ENCODE measurements at regions not wholly inside any gene's neighbourhood (a gene's known extent, or its start where the extent isn't known, plus 50 kb on each side); places are given as distances from the start of the nearest gene placed in this dataset.

DNA sequence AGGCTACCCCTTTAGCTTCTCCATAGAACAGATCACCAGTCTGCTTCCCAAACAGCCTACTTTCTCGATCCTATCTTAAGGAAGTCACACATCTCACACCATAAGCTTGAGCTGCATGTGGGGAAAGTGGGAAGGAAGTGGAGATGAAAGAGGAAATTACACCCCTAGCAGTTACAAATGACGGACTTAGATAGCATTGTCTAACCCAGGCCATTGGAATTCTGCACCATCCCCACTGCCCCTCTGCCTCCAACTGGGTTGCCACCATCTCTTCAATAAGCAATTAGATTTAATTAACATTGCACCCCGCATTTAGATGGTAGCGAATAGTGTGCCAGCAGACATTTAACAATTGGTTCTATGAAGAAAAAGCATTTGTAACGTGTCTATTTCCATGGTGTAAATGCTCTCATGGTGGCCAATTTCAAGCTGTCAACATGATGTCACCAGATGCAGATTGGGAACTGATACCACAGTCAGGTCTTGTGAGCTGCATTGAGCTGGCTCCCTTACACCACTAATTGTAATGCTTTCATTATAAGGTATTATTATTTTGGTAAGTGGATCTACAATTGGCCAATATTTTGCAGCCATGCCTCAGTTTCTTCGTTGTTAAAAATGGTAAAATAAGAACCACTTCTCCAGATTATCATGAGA, 124.7 kb downstream of the CD24 start:
- Histone ChIP-seq H3K4me3 (ENCODE audit: insufficient read depth in 1 of 2, low read depth in 1 of 2, low read length in 2 of 2) (no peak overlapping the region), H3K18ac (ENCODE audit: low read depth in 1 of 2, low read length in 2 of 2) (no peak overlapping the region), H3K9ac (ENCODE audit: low read length) (no peak overlapping the region), H2AK5ac (ENCODE audit: low read length, severe bottlenecking) (no peak overlapping the region), H2AFZ (ENCODE audit: low read depth, low read length) (no peak overlapping the region), H3K4ac (ENCODE audit: low read depth in 1 of 2, low read length in 2 of 2) (no peak overlapping the region), H3K4me1 (ENCODE audit: control insufficient read depth, insufficient read depth, low read depth, low read length) (no peaks in the 10 kb centered on the region), H3K79me1 (replicated peaks; ENCODE audit: low read length, poor library complexity, severe bottlenecking) (no peaks in the 10 kb centered on the region), H3K27ac (ENCODE audit: low read length, poor library complexity, severe bottlenecking) (no peak overlapping the region), H2BK15ac (ENCODE audit: low read depth, poor library complexity, severe bottlenecking) (no peak overlapping the region), H3K4me2 (ENCODE audit: low read length, poor library complexity, severe bottlenecking) (no peak overlapping the region), H2BK120ac (ENCODE audit: low read depth, low read length) (no peak overlapping the region), H2BK12ac (ENCODE audit: low read length in 2 of 2) (no peak overlapping the region), H2BK5ac (ENCODE audit: low read depth, low read length, poor library complexity, severe bottlenecking) (no peak overlapping the region), H3K36me3 (ENCODE audit: control insufficient read depth in 1 of 2, insufficient read depth in 2 of 2, low read depth in 1 of 2, low read length in 2 of 2) (no peaks in the 10 kb centered on the region), H3K9me3 (ENCODE audit: control insufficient read depth, low read length) (peaks cover 10% of the 10 kb centered on the region), H4K8ac (ENCODE audit: low read length) (no peak overlapping the region), H3K23ac (ENCODE audit: low read length in 2 of 2) (no peak overlapping the region), H3K14ac (ENCODE audit: low read length in 2 of 2) (no peak overlapping the region), H3K27me3 (ENCODE audit: control insufficient read depth in 1 of 2, insufficient read depth in 1 of 2, low read length in 2 of 2) (peaks cover 6 to 17% of the 10 kb centered on the region in 2 experiments), H4K91ac (ENCODE audit: low read length) (no peak overlapping the region)
- 78% methylated on average over 5 of the region's 6 CpGs for WGBS
- DNase-seq: no peak

DNA sequence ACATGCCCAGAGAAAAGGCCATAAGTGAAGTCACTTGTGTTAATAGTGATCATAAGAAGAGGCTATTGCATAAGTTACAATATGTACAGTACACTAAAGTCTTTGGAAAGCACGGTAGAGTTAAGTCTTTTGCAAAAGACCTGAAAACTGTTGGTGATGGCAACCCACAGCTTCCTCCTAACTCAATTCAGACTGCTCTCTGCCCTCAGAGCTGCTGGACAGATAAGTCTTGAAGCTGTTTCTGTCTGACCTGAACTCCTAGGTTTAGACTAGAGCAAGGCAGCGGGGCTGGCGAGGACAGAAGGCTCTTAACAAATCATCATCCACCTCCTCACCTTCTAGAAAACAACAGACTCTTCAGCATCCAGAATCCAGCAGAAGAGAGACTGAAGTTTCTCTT, 125.4 kb downstream of the CD24 start:
- no peak for DNase-seq
- Histone ChIP-seq H3K23ac (ENCODE audit: low read length in 2 of 2) (no peak overlapping the region), H3K27ac (ENCODE audit: low read length, poor library complexity, severe bottlenecking) (no peak overlapping the region), H3K4ac (ENCODE audit: low read depth in 1 of 2, low read length in 2 of 2) (no peak overlapping the region), H2BK120ac (ENCODE audit: low read depth, low read length) (no peak overlapping the region), H3K9me3 (ENCODE audit: control insufficient read depth, low read length) (peaks cover 10% of the 10 kb centered on the region), H2BK5ac (ENCODE audit: low read depth, low read length, poor library complexity, severe bottlenecking) (no peak overlapping the region), H3K36me3 (ENCODE audit: control insufficient read depth in 1 of 2, insufficient read depth in 2 of 2, low read depth in 1 of 2, low read length in 2 of 2) (no peaks in the 10 kb centered on the region), H2AFZ (ENCODE audit: low read depth, low read length) (no peak overlapping the region), H3K4me3 (ENCODE audit: insufficient read depth in 1 of 2, low read depth in 1 of 2, low read length in 2 of 2) (no peak overlapping the region), H4K8ac (ENCODE audit: low read length) (no peak overlapping the region), H3K4me2 (ENCODE audit: low read length, poor library complexity, severe bottlenecking) (no peak overlapping the region), H3K14ac (ENCODE audit: low read length in 2 of 2) (no peak overlapping the region), H2BK12ac (ENCODE audit: low read length in 2 of 2) (no peak overlapping the region), H3K18ac (ENCODE audit: low read depth in 1 of 2, low read length in 2 of 2) (no peak overlapping the region), H3K4me1 (ENCODE audit: control insufficient read depth, insufficient read depth, low read depth, low read length) (no peaks in the 10 kb centered on the region), H2AK5ac (ENCODE audit: low read length, severe bottlenecking) (no peak overlapping the region), H3K27me3 (ENCODE audit: control insufficient read depth in 1 of 2, insufficient read depth in 1 of 2, low read length in 2 of 2) (peaks cover 0 to 17% of the 10 kb centered on the region in 2 experiments), H2BK15ac (ENCODE audit: low read depth, poor library complexity, severe bottlenecking) (no peak overlapping the region), H3K79me1 (replicated peaks; ENCODE audit: low read length, poor library complexity, severe bottlenecking) (no peaks in the 10 kb centered on the region), H4K91ac (ENCODE audit: low read length) (no peak overlapping the region), H3K9ac (ENCODE audit: low read length) (no peak overlapping the region)
- WGBS: 75% methylated on average over 1 of the region's 3 CpGs

DNA sequence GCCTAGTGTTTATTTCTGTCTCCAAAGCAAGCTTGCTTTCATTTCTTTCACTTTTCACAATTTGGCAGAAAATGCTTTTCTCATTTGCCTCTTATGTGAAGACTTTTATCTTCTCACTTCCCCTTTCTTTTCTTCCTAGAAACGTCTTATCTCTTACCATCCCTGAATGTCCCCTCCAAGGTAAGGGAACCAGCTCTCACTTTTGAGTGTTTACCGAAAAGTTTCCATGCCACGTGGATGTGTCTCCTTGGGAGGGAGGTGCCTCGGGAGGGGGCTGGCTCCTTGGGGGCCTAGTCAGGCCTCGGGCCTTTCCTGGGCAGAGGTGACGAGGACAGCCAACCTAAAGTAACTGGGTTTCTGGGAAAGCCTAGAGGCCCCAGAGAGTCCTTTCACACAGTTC, 127.4 kb downstream of the CD24 start:
- Histone ChIP-seq H3K9me3 (ENCODE audit: control insufficient read depth, low read length) (peaks cover 3% of the 10 kb centered on the region), H3K27ac (ENCODE audit: low read length, poor library complexity, severe bottlenecking) (no peak overlapping the region), H3K79me1 (replicated peaks; ENCODE audit: low read length, poor library complexity, severe bottlenecking) (no peaks in the 10 kb centered on the region), H3K4me2 (ENCODE audit: low read length, poor library complexity, severe bottlenecking) (no peak overlapping the region), H4K91ac (ENCODE audit: low read length) (no peak overlapping the region), H4K8ac (ENCODE audit: low read length) (no peak overlapping the region), H2BK120ac (ENCODE audit: low read depth, low read length) (no peak overlapping the region), H2AFZ (ENCODE audit: low read depth, low read length) (no peak overlapping the region), H3K27me3 (ENCODE audit: control insufficient read depth in 1 of 2, insufficient read depth in 1 of 2, low read length in 2 of 2) (peaks cover 4 to 17% of the 10 kb centered on the region in 2 experiments), H3K4me1 (ENCODE audit: control insufficient read depth, insufficient read depth, low read depth, low read length) (no peaks in the 10 kb centered on the region), H3K36me3 (ENCODE audit: control insufficient read depth in 1 of 2, insufficient read depth in 2 of 2, low read depth in 1 of 2, low read length in 2 of 2) (no peaks in the 10 kb centered on the region), H3K14ac (ENCODE audit: low read length in 2 of 2) (no peak overlapping the region), H3K4me3 (ENCODE audit: insufficient read depth in 1 of 2, low read depth in 1 of 2, low read length in 2 of 2) (no peak overlapping the region), H3K23ac (ENCODE audit: low read length in 2 of 2) (no peak overlapping the region), H2AK5ac (ENCODE audit: low read length, severe bottlenecking) (no peak overlapping the region), H3K18ac (ENCODE audit: low read depth in 1 of 2, low read length in 2 of 2) (no peak overlapping the region), H3K9ac (ENCODE audit: low read length) (no peak overlapping the region), H2BK15ac (ENCODE audit: low read depth, poor library complexity, severe bottlenecking) (no peak overlapping the region), H2BK5ac (ENCODE audit: low read depth, low read length, poor library complexity, severe bottlenecking) (no peak overlapping the region), H2BK12ac (ENCODE audit: low read length in 2 of 2) (no peak overlapping the region), H3K4ac (ENCODE audit: low read depth in 1 of 2, low read length in 2 of 2) (no peak overlapping the region)
- DNase-seq: no peak
- 75% methylated on average over 6 of the region's 6 CpGs for WGBS

- Histone ChIP-seq H2AFZ (ENCODE audit: low read depth, low read length) (no peak overlapping the region), H2BK5ac (ENCODE audit: low read depth, low read length, poor library complexity, severe bottlenecking) (no peak overlapping the region), H3K27ac (ENCODE audit: low read length, poor library complexity, severe bottlenecking) (no peak overlapping the region), H3K9me3 (ENCODE audit: control insufficient read depth, low read length) (no peaks in the 10 kb centered on the region), H2BK120ac (ENCODE audit: low read depth, low read length) (no peak overlapping the region), H2BK15ac (ENCODE audit: low read depth, poor library complexity, severe bottlenecking) (no peak overlapping the region), H2BK12ac (ENCODE audit: low read length in 2 of 2) (no peak overlapping the region), H3K4me2 (ENCODE audit: low read length, poor library complexity, severe bottlenecking) (no peak overlapping the region), H3K23ac (ENCODE audit: low read length in 2 of 2) (no peak overlapping the region), H2AK5ac (ENCODE audit: low read length, severe bottlenecking) (no peak overlapping the region), H3K36me3 (ENCODE audit: control insufficient read depth in 1 of 2, insufficient read depth in 2 of 2, low read depth in 1 of 2, low read length in 2 of 2) (no peaks in the 10 kb centered on the region), H3K79me1 (replicated peaks; ENCODE audit: low read length, poor library complexity, severe bottlenecking) (no peaks in the 10 kb centered on the region), H3K18ac (ENCODE audit: low read depth in 1 of 2, low read length in 2 of 2) (no peak overlapping the region), H3K14ac (ENCODE audit: low read length in 2 of 2) (no peak overlapping the region), H3K4me1 (ENCODE audit: control insufficient read depth, insufficient read depth, low read depth, low read length) (no peaks in the 10 kb centered on the region), H4K8ac (ENCODE audit: low read length) (no peak overlapping the region), H4K91ac (ENCODE audit: low read length) (no peak overlapping the region), H3K27me3 (ENCODE audit: control insufficient read depth in 1 of 2, insufficient read depth in 1 of 2, low read length in 2 of 2) (peaks cover 4 to 16% of the 10 kb centered on the region in 2 experiments), H3K4ac (ENCODE audit: low read depth in 1 of 2, low read length in 2 of 2) (no peak overlapping the region), H3K9ac (ENCODE audit: low read length) (no peak overlapping the region), H3K4me3 (ENCODE audit: insufficient read depth in 1 of 2, low read depth in 1 of 2, low read length in 2 of 2) (no peak overlapping the region)
- DNase-seq: no peak
Observed at GRCh38 chr6:106844930-106845329, 129.6 kb downstream of the CD24 start.
